Skin of body (tissue), 1 donor: ENCODE measurements at regions not wholly inside any gene's neighbourhood (a gene's known extent, or its start where the extent isn't known, plus 50 kb on each side); places are given as distances from the start of the nearest gene placed in this dataset.
"Not testable (repeated sequence)": the region's sequence is repeated elsewhere in the genome, so short reads cannot be mapped to it uniquely, and the experiment has no call there.

Experiments
- DNase-seq: peaks from one replicate; lab custom pipeline; 2025; lab: John Stamatoyannopoulos, UW

DNA sequence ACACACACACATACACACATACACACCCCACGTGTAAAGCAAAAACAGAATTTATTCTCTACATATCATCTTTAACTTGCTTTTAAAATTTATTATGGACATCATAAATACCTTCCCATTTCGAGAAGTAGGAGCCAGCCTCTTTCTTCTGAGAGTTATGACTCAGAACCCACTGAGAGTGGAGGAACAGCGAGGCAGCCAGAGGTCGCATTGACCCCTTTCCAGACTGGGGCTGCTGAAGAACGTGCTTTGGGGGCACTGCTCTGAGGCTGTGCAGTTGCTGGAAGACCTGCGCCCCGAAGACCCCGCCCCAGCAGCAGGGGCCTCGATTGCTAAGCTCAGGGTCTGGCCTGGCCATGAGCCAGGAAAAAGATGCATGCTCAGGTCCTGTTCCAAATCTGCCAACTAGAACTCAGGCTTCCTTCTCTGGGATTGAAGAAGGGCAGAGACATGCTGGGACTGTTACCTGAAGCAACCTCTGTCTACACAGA is 133.8 kb upstream of the TWIST2 start:
- no peak for DNase-seq

DNA sequence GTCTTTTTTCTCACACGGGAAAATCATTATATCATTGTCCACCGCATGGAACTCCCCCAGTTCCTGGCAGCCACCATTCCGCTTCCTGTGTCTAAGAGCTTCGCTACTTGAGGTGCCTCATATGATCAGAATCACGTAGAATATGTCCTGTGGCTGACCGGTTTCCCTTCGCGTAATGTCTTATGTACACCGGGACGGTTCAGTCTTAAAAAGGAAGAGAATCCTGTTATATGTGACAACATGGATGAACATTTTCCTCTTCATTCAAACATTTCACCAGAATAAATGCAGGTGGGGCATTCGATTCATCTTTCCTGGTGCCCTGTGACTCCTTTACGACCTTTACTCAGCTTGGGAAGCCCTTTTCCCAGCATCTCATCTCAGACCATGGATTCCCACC is 131.7 kb upstream of the TWIST2 start:
- DNase-seq = no peak

DNA sequence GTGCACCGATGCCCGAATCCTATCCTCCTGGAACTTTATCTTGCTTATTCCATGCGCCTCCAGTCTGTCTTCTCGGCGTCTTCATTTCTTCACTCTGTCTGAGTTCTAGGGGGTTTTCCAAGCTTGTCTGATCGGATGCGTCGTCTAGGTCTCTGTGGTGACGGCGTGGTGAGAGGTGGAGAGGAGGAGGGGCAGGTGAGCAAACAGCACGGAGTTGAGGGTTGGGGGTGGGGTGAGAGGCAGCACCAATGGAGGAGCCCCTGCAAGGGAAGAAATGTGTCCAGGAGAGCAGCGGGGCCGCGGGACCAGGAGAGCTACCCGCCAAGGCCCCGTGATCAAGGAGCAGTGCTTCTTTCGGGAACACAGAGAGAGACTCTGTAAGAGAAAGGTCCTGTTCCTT is 131.3 kb upstream of the TWIST2 start:
- no peak for DNase-seq

DNA sequence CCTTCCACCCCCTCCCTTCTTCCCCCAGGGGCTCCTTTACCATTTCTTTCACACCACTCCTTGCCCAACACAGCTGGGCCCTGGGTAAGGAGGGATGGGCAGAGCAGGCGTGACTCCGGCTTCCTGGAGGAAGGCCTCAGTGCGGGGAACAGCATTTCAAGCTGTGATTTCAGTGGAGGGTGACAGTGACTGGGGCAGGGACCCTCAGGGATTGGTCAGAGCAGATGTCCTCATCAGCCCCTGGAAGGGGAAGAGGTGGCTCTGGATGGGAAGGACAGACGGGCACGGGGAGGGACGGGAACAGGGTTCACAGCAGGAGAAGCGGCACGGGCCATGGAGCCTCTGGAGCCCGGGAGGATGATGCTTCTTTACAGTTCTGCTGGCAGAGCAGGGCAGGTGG is 130.8 kb upstream of the TWIST2 start:
- DNase-seq = no peak

DNA sequence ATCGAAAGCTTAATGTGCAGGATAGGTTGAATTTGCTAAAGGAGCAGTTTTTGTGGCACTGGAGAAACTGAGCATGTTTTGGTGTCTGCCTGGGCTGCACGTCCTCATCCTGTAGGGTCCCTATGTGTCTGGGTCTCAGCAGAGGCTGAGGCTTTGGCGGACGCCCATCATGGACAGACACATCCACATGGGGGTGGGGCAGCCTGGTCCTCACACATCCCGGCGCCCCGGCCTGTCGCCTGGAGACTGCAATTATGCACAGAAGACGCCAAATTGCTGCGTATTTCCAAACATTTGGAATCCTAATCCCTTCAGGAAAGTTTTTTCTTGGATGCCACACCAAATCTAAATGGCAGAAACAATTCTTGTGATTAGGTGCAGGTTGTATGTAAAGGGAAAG is 128.2 kb upstream of the TWIST2 start:
- DNase-seq = no peak

DNA sequence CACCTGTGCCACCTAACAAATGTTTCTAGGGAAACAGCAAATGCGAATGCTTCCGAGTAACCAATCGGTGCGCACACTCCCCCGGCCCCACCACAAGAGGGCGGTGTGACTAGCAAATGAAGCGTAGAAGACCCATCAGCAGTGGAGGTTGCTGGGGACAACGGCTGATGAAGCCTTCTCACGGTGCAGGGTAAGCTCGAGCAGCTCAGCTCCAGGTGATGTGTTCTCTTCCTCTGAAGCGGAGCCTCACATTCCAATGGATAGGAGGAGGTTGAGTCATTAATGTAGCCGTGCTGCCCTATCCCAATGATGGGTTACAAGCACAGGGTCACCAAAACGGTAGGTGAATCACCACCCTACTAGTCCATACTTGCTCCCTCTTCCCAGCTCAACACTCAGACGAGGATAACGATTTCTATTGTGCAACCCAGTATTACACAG is 127.6 kb upstream of the TWIST2 start:
- DNase-seq = no peak

DNA sequence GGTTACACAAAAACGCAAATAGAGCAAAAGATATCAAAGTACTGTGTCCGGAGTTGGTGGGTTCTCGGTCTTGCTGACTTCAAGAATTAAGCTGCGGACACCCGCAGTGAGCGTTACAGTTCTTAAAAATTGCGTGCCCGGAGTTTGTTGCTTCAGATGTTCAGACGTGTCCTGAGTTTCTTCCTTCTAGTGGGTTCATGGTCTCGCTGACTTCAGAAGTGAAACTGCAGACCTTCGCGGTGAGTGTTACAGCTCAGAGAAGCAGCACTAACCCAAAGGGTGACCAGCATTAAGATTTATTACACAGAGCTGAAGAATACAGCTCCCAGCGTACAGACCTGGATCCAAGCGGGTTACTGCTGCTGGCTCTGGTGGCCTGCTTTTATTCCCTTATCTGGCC is 125.7 kb upstream of the TWIST2 start:
- no peak for DNase-seq

DNA sequence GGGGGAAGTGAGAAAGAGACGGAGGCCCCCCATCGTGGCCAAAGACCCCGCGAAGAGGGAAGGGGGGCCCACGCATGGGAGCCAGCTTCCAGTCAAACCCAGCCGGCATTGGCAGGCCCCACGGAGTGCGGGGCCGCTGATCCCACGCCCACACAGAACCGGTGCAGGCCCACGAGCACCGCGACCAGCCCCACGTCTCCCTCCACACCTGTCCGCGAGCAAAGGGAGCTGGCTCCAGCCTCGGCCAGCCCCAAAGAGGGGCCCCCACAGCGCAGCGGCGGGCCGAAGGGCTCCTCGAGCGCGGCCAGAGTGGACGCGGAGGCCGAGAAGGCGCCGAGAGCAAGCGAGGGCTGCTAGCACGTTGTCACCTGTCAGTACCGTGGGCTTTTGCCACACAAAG is 125.0 kb upstream of the TWIST2 start:
- no peak for DNase-seq

DNA sequence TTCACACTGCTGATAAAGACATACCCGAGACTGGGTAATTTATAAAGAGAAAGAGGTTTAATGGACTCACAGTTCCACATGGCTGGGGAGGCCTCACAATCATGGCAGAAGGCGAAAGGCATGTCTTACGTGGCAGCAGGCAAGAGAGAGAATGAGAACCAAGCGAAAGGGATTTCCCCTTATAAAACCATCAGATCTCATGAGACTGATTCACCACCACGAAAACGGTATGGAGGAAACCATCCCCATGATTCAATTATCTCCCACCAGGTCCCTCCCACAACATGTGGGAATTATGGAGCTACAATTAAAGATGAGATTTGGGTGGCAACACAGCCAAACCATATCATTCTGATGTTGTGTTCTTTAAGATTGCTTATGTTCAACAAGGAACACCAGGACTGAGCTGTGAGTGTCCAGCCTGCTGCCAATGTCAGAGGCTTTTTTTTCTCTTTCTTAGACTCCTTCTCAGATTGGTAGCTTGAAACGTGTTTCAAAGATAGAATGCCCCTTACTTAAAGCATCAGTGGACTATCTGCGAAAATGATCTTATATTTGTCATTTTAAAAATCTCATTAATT is 124.1 kb upstream of the TWIST2 start:
- DNase-seq = not testable (repeated sequence)

DNA sequence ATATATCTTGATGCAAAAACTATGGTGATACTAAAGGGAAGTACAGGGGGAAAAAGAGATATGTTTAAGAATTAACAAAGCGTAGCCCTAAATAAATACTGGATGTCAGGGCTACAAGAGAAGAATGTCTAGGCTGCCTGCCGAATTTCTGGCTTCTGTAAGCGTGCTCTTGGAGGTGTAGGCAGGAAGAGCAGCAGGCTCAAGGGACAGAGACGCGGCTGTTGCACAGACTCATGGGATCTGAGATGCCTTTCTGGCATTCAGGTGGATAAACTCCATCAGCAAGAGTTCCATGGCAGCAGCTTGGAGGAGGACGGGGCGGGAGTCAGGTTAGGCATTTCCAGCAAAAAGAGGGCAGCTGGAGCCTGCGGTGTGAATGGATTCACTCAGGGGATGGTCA is 123.2 kb upstream of the TWIST2 start:
- DNase-seq = no peak

DNA sequence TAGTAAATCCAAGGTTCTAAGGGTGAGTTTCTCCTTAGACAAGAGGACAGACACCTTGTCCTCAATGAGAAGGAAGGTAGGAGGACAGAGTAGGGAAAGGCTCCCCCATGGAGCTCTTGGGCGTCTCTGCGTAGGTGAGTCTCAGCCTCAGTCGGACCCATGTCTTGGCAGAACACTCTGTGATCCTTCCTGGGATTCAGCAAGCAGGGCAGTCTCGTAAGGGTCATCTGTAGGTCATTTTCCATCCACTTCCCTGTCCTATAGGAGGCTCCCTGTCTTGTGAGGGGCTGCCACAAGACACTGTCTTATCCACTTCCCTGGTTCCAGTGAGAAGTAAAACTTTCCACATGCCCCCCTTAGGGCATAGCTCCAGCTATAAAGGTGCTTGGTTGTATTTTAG is 122.6 kb upstream of the TWIST2 start:
- no peak for DNase-seq

DNA sequence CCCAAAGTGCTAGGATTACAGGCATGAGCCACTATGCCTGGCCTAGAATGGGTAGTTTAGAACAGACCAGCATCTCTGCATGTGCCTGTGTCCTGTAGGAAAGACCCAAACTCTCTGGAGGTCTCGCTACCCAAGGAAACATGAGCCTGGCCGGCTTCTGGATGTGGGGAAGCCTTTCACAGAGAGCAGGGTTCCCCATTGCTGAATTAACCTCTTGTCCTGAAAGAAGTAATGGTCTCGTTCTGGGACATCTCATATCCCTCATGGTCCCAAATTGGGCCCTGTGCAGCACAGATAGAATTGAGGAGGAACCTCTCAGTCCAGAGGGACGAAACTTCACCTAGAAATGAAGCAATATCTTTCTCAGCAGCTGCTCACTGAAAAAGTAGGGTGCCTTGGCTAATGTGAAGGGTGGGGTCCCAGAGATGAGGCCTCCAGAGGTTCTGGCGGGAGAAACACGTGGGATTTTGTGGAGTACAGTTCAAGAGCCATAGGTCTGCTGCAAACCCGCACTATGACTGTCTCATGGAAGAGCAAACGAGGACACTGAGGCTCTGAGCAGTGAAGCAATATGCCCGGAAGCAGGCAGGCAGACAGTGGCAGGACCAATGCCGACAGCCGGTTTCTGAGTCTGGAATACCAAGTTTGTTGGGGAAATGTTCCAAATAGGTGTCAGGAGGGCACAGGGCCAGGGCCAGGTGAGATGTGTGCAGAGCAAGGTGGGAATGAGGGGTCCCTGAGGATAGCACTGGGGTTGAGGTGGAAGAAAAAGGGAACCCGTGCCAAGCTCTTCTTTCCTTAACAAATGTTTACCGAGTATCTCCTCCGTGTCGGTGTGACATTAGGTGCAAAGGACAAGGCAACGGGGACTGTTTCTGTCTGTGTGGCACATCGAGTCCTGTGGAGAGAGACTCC is 121.0 kb upstream of the TWIST2 start:
- DNase-seq = no peak

DNA sequence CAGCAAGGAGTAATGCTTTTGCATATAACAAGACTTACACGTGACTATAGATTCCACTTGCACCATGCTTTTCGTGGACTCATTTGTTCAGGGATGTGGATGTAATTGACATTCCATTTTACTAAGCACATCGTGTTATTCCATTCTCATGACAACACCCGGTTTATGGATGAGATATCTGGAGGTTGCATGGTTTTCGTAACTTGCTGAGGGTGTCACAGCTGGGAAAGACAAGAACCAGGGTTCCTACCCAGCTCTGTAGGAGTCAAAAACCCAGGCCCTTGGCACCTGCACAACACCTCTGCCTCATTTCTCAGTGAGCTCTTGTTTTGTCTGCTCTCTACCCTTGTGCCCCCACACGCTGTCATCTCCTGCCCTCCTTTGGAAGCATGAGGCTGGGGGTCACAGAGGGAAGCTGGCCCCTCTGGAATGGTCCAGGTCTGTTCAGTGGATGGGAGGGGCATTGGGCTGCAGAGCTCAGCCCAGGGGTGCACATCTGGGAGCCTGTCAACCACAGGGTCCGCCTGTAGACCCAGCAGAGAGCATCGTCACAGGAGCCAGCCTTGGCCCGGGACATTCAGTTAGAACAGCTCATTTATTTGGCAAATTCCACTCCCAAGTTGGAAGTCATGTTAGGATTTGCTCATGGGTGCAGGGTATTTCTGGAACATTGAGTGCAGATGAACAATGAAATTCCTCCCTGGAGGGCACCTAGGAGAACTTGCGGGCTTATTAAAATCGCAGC is 120.1 kb upstream of the TWIST2 start:
- peak; percentile 93 for DNase-seq

DNA sequence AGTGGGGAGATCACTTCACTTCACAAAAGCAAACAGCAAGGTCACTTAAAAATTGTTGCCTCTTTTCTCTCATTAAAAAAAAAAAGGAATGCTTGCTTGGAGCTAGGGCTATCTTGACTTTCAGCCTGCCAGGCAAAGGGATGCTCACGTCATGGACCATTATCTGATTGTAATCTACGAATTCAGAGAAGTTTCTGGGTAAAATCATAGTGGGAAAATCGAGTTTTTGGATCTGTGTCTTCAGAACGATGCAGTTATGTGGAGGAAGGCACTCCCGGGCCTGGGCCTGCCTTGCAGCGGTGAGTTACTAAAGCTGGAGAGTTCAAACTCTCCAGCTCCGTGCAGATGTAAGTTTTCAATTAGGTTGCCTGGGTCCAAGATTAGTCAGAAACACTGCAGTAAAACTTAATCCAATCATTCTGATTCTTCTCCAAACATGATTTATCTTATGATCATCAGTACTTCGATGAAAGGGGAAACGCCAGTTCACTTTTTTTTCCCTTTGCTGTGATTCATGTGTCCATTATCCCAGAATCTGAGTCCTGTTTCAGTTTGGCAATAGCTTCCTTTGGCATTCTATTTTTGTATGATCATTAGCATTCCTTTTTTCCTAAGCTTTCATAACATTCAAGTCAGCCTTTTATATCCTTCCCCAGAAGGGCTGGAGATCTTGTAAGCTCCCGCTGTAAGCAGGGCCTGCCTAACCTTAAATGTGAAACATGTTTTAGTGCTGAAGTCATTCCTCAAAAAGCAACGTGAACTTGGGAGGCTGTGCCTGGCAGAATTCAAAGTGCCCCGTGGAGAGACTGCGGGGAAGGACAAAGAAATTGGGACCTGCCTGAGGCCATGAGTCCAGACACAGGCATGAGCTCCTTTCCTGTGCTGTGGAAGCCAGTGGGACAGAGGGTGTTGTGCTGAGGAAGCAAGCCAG is 119.3 kb upstream of the TWIST2 start:
- peak; percentile 96 for DNase-seq

DNA sequence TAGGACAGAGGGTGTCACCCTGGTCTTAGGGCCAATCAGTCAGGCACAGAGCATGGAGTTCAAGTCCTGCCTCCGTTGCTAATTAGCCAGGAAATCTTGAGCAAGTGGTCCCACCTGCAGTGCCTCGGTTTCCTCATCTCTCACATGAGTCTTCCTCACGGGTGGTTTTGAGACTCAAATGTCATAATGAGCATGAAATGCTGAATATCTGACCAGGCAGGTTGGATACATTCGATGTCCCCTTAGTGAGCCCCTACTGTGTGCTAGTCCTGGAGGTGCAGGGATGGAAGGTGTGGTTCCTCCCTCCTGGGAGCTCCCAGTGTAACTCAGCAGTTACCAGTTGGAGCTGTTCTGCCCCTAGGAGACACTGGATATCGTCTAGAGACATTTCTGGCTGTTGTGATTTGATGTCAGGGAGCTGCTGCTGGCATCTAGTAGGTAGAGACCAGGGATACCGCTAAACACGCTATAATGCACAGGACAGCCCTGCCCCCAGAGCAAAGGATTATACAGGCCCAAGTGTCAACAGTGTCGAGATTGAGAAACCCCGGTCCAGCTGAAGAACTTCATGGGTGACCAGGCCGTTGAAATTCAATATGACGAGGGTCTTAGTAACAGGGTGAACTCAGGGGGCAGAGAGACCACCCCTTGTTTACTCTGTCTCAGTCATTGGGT is 118.5 kb upstream of the TWIST2 start:
- DNase-seq = no peak

DNA sequence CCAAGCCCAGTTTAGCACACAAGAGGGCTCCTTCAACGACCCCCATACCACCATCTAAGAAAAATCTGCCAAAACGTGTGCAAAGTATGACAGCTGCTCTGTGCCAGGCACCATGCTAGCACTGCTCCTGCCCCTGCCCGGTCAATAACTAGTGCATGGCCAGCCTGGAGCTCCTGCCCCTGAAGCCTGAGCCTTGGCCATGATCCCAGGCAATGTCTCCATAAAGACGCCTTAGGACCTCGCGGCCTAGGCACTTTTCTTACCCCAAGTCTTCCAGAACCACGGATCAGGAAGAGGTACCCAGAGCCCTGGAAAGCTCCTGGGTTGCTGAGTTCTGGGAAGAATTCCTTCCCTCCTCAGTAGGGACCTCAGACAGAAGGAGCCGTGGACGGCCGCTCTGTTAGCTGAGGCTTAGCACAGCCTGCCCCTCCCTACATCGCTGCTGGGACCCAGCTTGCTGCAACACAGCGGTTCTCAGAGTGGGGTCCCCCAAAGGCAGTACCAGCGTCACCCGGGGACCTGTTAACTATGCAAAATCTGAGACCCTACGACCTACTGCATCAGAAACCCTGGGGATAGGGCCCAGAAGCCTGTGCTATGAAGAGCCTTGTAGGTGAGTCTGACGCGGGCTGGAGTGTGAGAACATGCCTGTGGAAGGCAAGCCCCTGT is 117.8 kb upstream of the TWIST2 start:
- DNase-seq = no peak

DNA sequence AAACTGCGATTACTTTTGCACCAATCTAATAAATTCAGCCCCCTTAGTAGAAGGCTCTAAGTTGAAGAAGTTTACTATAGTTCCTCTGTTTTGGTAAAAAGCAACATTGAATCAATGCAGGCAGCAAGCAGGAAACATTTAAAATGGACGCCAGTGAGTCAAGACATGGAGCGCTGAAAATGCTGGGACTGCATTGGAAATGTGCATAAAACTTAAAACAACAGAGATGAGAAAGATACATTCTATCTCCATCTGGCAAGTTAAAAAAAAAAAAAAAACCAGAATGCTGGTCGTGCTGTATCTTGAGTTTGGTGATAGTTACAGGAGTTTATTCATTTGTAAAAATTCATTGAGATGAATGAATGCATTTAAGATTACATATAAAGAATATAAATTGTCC is 117.0 kb upstream of the TWIST2 start:
- no peak for DNase-seq

DNA sequence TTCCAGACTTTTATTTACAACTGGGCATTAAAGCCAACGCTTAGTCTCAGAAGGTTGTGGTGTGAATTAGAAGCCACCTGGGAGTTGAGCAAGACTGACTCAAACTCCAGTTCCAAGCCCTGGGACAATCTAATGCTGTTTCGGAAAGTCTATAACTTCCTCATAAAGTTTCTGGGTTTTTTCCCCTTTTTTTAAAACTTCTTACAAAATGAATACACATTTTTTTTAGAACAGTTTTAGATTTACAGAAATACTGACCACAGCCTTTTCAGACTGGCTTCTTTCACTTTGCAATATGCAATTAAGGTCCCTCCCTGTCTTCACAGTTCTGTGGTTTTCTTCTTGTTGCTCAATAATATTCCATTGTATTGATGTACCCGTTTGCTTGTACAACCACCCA is 115.9 kb upstream of the TWIST2 start:
- DNase-seq = no peak

DNA sequence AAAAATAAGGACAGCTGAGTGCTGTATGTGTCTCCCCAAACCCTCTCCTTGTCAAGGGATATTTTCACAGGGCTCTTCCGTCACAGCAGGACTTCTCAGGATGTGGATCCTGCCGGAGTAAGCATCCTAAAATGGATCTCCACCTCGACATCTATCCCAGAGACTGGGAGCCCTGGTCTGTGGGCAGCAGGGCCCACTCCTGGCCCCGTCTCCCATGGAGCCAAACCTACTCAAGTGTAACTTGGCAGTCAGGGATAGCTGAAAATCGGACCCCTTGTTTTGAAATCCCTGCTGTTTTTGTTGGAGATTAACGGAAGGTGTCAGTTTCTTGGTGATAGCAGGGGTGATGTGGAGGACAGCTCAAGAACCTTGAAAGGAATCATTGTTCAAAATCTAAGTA is 109.0 kb upstream of the TWIST2 start:
- no peak for DNase-seq

DNA sequence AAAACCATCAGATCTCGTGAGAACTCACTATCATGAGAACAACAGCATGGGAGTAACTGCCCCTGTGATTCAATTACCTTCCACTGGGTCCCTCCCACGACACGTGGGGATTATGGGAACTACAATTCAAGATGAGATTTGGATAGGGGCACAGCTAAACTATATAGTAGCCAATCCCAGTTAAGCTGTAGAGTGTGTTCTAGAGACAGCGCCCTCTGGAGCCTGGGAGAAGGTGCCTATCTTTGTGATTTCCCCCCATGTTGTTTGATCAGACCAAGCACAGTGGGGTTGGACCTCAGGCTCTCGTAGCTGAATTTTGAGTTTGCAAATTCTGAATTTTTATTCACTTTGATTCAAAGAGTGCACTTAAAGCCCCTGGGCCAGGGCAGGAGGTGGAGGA is 108.2 kb upstream of the TWIST2 start:
- no peak for DNase-seq
